IMR-90 (cell line): ENCODE measurements at regions not wholly inside any gene's neighbourhood (a gene's known extent, or its start where the extent isn't known, plus 50 kb on each side); places are given as distances from the start of the nearest gene placed in this dataset.
A peak's percentile ranks its signal among the peaks of the same experiment; 100 is the strongest.

Source experiments
- ATAC-seq: fragments of 200-7000 bp; cut with Tn5 transposase; 2 replicates; pipeline ENCODE4 v1.9.1; 2020; ENCODE audit warnings: low read depth, mild to moderate bottlenecking, moderate library complexity
- BruUV-seq: library from RNA; stranded (reverse); fragments of 400-500 nt; replicated peaks from 2 replicates; lab custom pipeline; 2021; lab: Mats Ljungman, UMichigan
- CTCF ChIA-PET: fragments of 300-600 bp; formaldehyde crosslinking; extraction: SDS; loops from one replicate; lab custom pipeline; 2021; ENCODE audit warnings: antibody characterized with exemption; lab: Yijun Ruan, JAX
- POLR2A ChIA-PET: fragments of 300-600 bp; sonication (Branson Sonifier 250); formaldehyde crosslinking; loops from one replicate; lab custom pipeline; 2022; ENCODE audit warnings: antibody characterized with exemption; ENCODE audit not compliant: unreplicated experiment; lab: Charles Lee
- DNase-seq: peaks from one replicate; pipeline ENCODE4 v3.0.0; 2013
- H2AFZ ChIP-seq: replicated peaks from 2 replicates; pipeline ENCODE3; 2013; ENCODE audit warnings: low read length, mild to moderate bottlenecking; ENCODE audit not compliant: poor library complexity
- H2AK5ac ChIP-seq: 2 replicates; pipeline ENCODE4 v1.6.1; 2013; ENCODE audit warnings: low read depth, low read length, inconsistent platforms
- H2AK9ac ChIP-seq: replicated peaks from 2 replicates; pipeline ENCODE3; 2013; ENCODE audit warnings: mild to moderate bottlenecking, low read depth, low read length, moderate library complexity; ENCODE audit not compliant: poor library complexity
- H2BK120ac ChIP-seq: 2 replicates; pipeline ENCODE4 v1.6.1; 2013; ENCODE audit warnings: low read depth, low read length, inconsistent platforms
- H2BK15ac ChIP-seq: 3 replicates; pipeline ENCODE4 v1.6.1; 2013; ENCODE audit warnings: low read depth, low read length, inconsistent platforms
- H2BK20ac ChIP-seq: 2 replicates; pipeline ENCODE4 v1.6.1; 2013; ENCODE audit warnings: low read depth, mild to moderate bottlenecking, inconsistent platforms, low read length, moderate library complexity
- H2BK5ac ChIP-seq: 2 replicates; pipeline ENCODE4 v1.6.1; 2013; ENCODE audit warnings: mild to moderate bottlenecking, low read depth, low read length, inconsistent platforms; ENCODE audit not compliant: poor library complexity, severe bottlenecking
- H3K14ac ChIP-seq: replicated peaks from 2 replicates; pipeline ENCODE4 v1.6.1; 2013; ENCODE audit warnings: low read depth, low read length, inconsistent platforms
- H3K18ac ChIP-seq: 2 replicates; pipeline ENCODE4 v1.6.1; 2013; ENCODE audit warnings: low read depth, low read length, control low read depth
- H3K23ac ChIP-seq: 2 replicates; pipeline ENCODE4 v1.6.1; 2013; ENCODE audit warnings: low read depth, low read length, inconsistent platforms
- H3K27ac ChIP-seq: 2 replicates; pipeline ENCODE4 v1.5.1; 2013; ENCODE audit warnings: mild to moderate bottlenecking, control low read depth, low read length; ENCODE audit not compliant: insufficient read depth
- H3K27me3 ChIP-seq: 2 replicates; pipeline ENCODE4 v1.6.1; 2013; ENCODE audit warnings: low read length; ENCODE audit not compliant: control insufficient read depth, insufficient read depth
- H3K36me3 ChIP-seq: 2 replicates; pipeline ENCODE4 v1.6.1; 2013; ENCODE audit warnings: low read length, mixed read lengths; ENCODE audit not compliant: control insufficient read depth, insufficient read depth
- H3K4ac ChIP-seq: 2 replicates; pipeline ENCODE4 v1.6.1; 2013; ENCODE audit warnings: low read depth, low read length, inconsistent platforms
- H3K4me1 ChIP-seq: 2 replicates; pipeline ENCODE4 v1.6.1; 2013; ENCODE audit warnings: low read length, mixed read lengths; ENCODE audit not compliant: control insufficient read depth, insufficient read depth
- H3K4me2 ChIP-seq: 2 replicates; pipeline ENCODE4 v1.6.1; 2013; ENCODE audit warnings: low read depth, mild to moderate bottlenecking, control low read depth, low read length, moderate library complexity
- H3K4me3 ChIP-seq: 2 replicates; pipeline ENCODE4 v1.5.1; 2013; ENCODE audit warnings: low read depth, mild to moderate bottlenecking, control low read depth, low read length, moderate library complexity; ENCODE audit not compliant: insufficient read depth
- H3K56ac ChIP-seq: 2 replicates; pipeline ENCODE4 v1.6.1; 2013; ENCODE audit warnings: low read length, inconsistent platforms; ENCODE audit not compliant: insufficient read depth; ENCODE audit errors: extremely low read depth
- H3K79me1 ChIP-seq, 2 experiments: 2 replicates each; pipeline ENCODE4 v1.6.1; 2013; ENCODE audit warnings: low read length in 2 of 2, inconsistent platforms in 1 of 2, low read depth in 1 of 2
- H3K9ac ChIP-seq: 2 replicates; pipeline ENCODE4 v1.6.1; 2013; ENCODE audit warnings: low read depth, low read length, control low read depth
- H3K9me1 ChIP-seq: 2 replicates; pipeline ENCODE4 v1.6.1; 2013; ENCODE audit warnings: low read length, inconsistent platforms; ENCODE audit not compliant: insufficient read depth
- H3K9me3 ChIP-seq: 2 replicates; pipeline ENCODE4 v1.6.1; 2013; ENCODE audit warnings: low read length; ENCODE audit not compliant: control insufficient read depth, insufficient read depth
- H4K20me1 ChIP-seq: 2 replicates; pipeline ENCODE4 v1.6.1; 2013; ENCODE audit warnings: low read length, inconsistent platforms; ENCODE audit not compliant: insufficient read depth
- H4K5ac ChIP-seq: 2 replicates; pipeline ENCODE4 v1.6.1; 2013; ENCODE audit warnings: mild to moderate bottlenecking, low read depth, low read length, control low read depth
- H4K8ac ChIP-seq, 2 experiments: 2 replicates each; pipeline ENCODE4 v1.6.1; 2013; ENCODE audit warnings: low read depth in 2 of 2, low read length in 2 of 2, control low read depth in 1 of 2, inconsistent platforms in 1 of 2
- H4K91ac ChIP-seq: 2 replicates; pipeline ENCODE4 v1.6.1; 2013; ENCODE audit warnings: low read depth, low read length, inconsistent platforms; ENCODE audit not compliant: insufficient read depth
- CHD1 ChIP-seq: IDR thresholded peaks from 2 replicates; pipeline ENCODE4 v1.6.1; 2012; ENCODE audit warnings: low read depth, low read length, improper control_type of control experiment
- FOS ChIP-seq: fragments of 150-350 bp; IDR thresholded peaks from 2 replicates; pipeline ENCODE4 v1.6.1; 2016; ENCODE audit warnings: low read depth, low read length
- MXI1 ChIP-seq: IDR thresholded peaks from 2 replicates; pipeline ENCODE4 v1.6.1; 2012; ENCODE audit warnings: low read depth, mild to moderate bottlenecking, low read length, moderate library complexity, borderline replicate concordance
- NFE2L2 ChIP-seq: fragments of 150-350 bp; IDR thresholded peaks from 2 replicates; pipeline ENCODE4 v1.6.1; 2016; ENCODE audit warnings: low read depth, mild to moderate bottlenecking, low read length
- POLR2A ChIP-seq: IDR thresholded peaks from 2 replicates; pipeline ENCODE4 v1.6.1; 2012; ENCODE audit warnings: mild to moderate bottlenecking, low read depth, low read length
- RCOR1 ChIP-seq: IDR thresholded peaks from 2 replicates; pipeline ENCODE4 v1.6.1; 2012; ENCODE audit warnings: mild to moderate bottlenecking, low read length, improper control_type of control experiment; ENCODE audit not compliant: insufficient replicate concordance
- RFX5 ChIP-seq: IDR thresholded peaks from 2 replicates; pipeline ENCODE4 v1.8.0; 2012; ENCODE audit warnings: low read depth, mild to moderate bottlenecking, low read length, moderate library complexity
- WGBS, 2 experiments: methylation state at CpG; one replicate each; pipeline versions ENCODE4 v1.1.5 to v1.1.7; 2013; ENCODE audit warnings: missing lambda C conversion rate in 2 of 2; ENCODE audit not compliant: insufficient read length in 1 of 2; ENCODE audit errors: extremely low coverage in 2 of 2; 5-methylcytosine and 5-hydroxymethylcytosine counted together
- dilution Hi-C: fragments of 300-500 bp; cut with HindIII; formaldehyde crosslinking; loops from one replicate; pipeline ENCODE4 v1.14.3; 2018; ENCODE audit warnings: low sequenced_read_pairs; ENCODE audit not compliant: unreplicated experiment
- in situ Hi-C: fragments of 300-500 bp; cut with MboI; formaldehyde crosslinking; loops from 3 replicates; pipeline ENCODE4 v1.14.3; 2019; ENCODE audit warnings: low sequenced_read_pairs, inconsistent platforms, mixed read lengths
- intact Hi-C: fragments of 100-400 bp; cut with micrococcal nuclease; formaldehyde crosslinking; loops from 2 replicates; pipeline ENCODE4 v1.10.0; 2022

DNA sequence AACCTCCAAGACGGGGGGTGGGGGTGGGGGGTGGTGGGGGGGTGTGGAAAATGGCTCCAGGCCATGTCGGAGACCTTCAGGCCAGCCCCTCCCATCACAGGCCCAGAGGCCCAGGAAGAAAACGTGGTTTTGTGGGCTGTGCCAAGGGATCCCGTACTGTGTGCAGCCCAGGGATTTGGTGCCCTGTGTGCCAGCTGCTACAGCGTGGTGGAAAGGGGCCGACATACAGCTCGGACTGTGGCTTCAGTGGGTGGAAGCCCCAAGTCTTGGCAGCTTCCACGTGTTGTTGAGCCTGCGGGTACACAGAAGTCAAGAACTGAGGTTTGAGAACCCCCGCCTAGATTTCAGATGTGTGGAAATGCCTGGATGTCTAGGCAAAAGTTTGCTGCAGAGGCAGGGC, 259.7 kb downstream of the HGF start:
- 100% methylated on average over 3 of the region's 10 CpGs; no CpG with 5 or more reads in 1 of the 2 experiments for WGBS, 2 experiments
- Histone ChIP-seq H4K8ac (no peak overlapping the region), H4K5ac (no peak overlapping the region), H3K36me3 (no peaks in the 10 kb centered on the region), H3K56ac (no peak overlapping the region), H2AFZ (no peak overlapping the region), H3K27ac (no peak overlapping the region), H2AK5ac (peak overlapping the region; percentile 24; the same call in 1 of the 2 replicates), H2BK5ac (peak overlapping the region; percentile 30), H2BK20ac (no peak overlapping the region), H3K18ac (no peak overlapping the region), H3K9me3 (no peaks in the 10 kb centered on the region; the same call in 1 of the 2 replicates), H2AK9ac (no peak overlapping the region), H3K27me3 (no peaks in the 10 kb centered on the region), H3K4me2 (no peak overlapping the region), H3K4ac (no peak overlapping the region), H4K91ac (no peak overlapping the region), H3K23ac (no peak overlapping the region), H3K79me1 (no peaks in the 10 kb centered on the region), H3K4me1 (peaks cover under 1% of the 10 kb centered on the region; the same call in 1 of the 2 replicates), H2BK15ac (no peak overlapping the region), H4K20me1 (no peaks in the 10 kb centered on the region), H3K9ac (no peak overlapping the region), H2BK120ac (peak overlapping the region; percentile 27; the same call in 1 of the 2 replicates), H3K14ac (no peak overlapping the region), H3K4me3 (no peak overlapping the region), H3K9me1 (no peaks in the 10 kb centered on the region)
- ATAC-seq: no peak
- ChIA-PET CTCF (no interaction called here), POLR2A (no interaction called here)
- BruUV-seq: no TSS peak
- in situ Hi-C loops: no loop called here
- no peak for DNase-seq
- dilution Hi-C loops: no loop called here
- TF ChIP-seq FOS (no peak), CHD1 (no peak), NFE2L2 (no peak), RFX5 (no peak), POLR2A (no peak), RCOR1 (no peak), MXI1 (no peak)
- intact Hi-C loops: no loop called here
